Right lobe of liver (tissue), 6 donors: ENCODE measurements at regions not wholly inside any gene's neighbourhood (a gene's known extent, or its start where the extent isn't known, plus 50 kb on each side); places are given as distances from the start of the nearest gene placed in this dataset.

Source experiments
- ATAC-seq, 4 donors: fragments of 200-7000 bp; cut with Tn5 transposase; one replicate each; pipeline ENCODE4 v1.9.1; 2020; ENCODE audit warnings: mild to moderate bottlenecking in 4 of 4, moderate library complexity in 4 of 4
- DNase-seq, 3 donors: peaks; one replicate each; pipeline ENCODE4 v3.0.0-alpha.2; 2020
- H3K27ac ChIP-seq, 3 donors: fragments of 200-600 bp; one replicate each; pipeline ENCODE4 v1.8.0; 2022
- H3K27me3 ChIP-seq, 2 donors: fragments of 200-600 bp; one replicate each; pipeline ENCODE4 v1.8.0; 2022
- H3K36me3 ChIP-seq, 4 donors: fragments of 200-600 bp; sonication (generic) in 1 of 4; one replicate each; pipeline versions ENCODE4 v1.5.1 to v1.8.0; 2017 to 2022; ENCODE audit warnings: control low read depth in 1 of 4
- H3K4me1 ChIP-seq, 4 donors: fragments of 200-600 bp; sonication (generic) in 1 of 4; one replicate each; pipeline versions ENCODE4 v1.5.1 to v1.8.0; 2017 to 2022; ENCODE audit warnings: control low read depth in 1 of 4
- H3K4me3 ChIP-seq, 3 donors: fragments of 200-600 bp; one replicate each; pipeline ENCODE4 v1.8.0; 2022
- H3K9me3 ChIP-seq, 4 donors: fragments of 200-600 bp; sonication (generic) in 1 of 4; one replicate each; pipeline versions ENCODE4 v1.5.1 to v1.8.0; 2017 to 2022; ENCODE audit warnings: control low read depth in 1 of 4
- CTCF ChIP-seq, 4 donors: fragments of 200-600 bp in 3 of 4; fragments of 450-650 bp in 1 of 4; IDR thresholded peaks; one replicate each; pipeline versions ENCODE4 v1.5.1 to v1.8.0; 2016 to 2022; ENCODE audit warnings: antibody characterized with exemption in 4 of 4, mild to moderate bottlenecking in 2 of 4
- POLR2A ChIP-seq: fragments of 450-650 bp; IDR thresholded peaks from one replicate; pipeline ENCODE4 v1.6.1; 2017; ENCODE audit warnings: antibody characterized with exemption, mild to moderate bottlenecking
- WGBS: methylation state at CpG from one replicate; pipeline ENCODE4 v1.1.6; 2018; ENCODE audit warnings: low coverage, low lambda C conversion rate; ENCODE audit not compliant: insufficient coverage; ENCODE audit errors: missing lambda C conversion rate; 5-methylcytosine and 5-hydroxymethylcytosine counted together
- intact Hi-C, 2 donors: fragments of 100-400 bp; cut with DNase I; formaldehyde crosslinking; loops; one replicate each; pipeline versions ENCODE4 v1.11.2 to v1.14.1; 2022
- donor health status: DM: no; HTN: yes; CAD: no.
- donor health status: DM: no; HTN: no; CAD: no.
- donor health status: DM: no; HTN: no; CAD: no.
- donor health status: DM: no; HTN: yes; CAD: no.
- donor health status: DM: no; HTN: yes; CAD: no.

DNA sequence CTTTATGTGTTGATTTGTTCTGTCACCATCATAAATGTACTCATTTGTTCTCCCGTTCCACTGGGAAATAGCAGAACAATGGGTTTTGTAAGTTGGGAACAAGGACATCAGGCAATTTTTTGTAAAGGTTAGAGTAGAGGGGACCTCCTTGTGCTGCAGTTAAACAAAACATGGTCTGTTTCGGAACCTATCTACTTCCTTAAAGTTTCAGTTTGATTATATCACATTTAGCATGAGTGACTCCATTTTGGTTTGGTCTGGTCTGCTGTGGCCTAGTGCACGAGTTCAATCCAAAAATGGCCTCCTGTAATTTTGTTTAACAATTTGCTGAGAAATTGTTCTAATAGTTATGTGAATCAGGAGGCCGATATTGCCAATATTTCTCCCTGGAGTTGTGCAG lies 372.7 kb downstream of the NUAK1 start:
- DNase-seq (no peak), ATAC-seq (no peak)
- Histone ChIP-seq H3K36me3 (no peaks in the 10 kb centered on the region), H3K9me3 (no peaks in the 10 kb centered on the region), H3K4me1 (no peaks in the 10 kb centered on the region), H3K27ac (no peak overlapping the region), H3K4me3 (no peak overlapping the region), H3K27me3 (no peaks in the 10 kb centered on the region)
- 90% methylated on average over 4 of the region's 4 CpGs for WGBS
- no peak for TF ChIP-seq POLR2A
- no peak for TF ChIP-seq CTCF (IDR thresholded peaks at IDR 0.05)
- intact Hi-C loops = no loop called here

DNA sequence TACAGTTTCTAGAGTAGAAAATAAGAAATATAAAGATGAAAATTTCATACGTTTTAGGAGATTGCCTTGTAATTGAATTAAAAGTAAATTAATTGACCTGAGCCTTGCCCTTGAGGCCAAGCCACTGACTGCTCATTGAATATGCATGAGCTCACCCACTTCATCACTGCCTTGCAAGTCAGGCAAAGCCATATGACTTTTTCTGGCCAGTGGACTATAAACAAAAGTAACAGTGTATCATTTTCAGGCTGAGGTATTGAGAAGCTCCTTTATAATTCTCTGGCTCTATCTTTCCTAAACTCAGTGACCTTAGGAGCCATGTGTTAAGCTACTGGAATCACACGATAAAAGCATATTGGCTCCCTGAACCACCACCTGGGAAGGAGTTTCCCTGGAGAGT lies 369.3 kb downstream of the NUAK1 start:
- ATAC-seq (no peak), DNase-seq (no peak)
- H3K36me3 ChIP-seq = no peaks in the 10 kb centered on the region
- intact Hi-C loops = no loop called here
- TF ChIP-seq POLR2A = no peak
- TF ChIP-seq CTCF (IDR thresholded peaks at IDR 0.05) = no peak
- no peaks in the 10 kb centered on the region for H3K9me3 ChIP-seq
- no peaks in the 10 kb centered on the region for H3K27me3 ChIP-seq
- H3K4me3 ChIP-seq = no peak overlapping the region
- no peaks in the 10 kb centered on the region for H3K4me1 ChIP-seq
- no peak overlapping the region for H3K27ac ChIP-seq
- whole genome bisulfite sequencing = 59% methylated on average over 2 of the region's 2 CpGs

- no peaks in the 10 kb centered on the region for H3K9me3 ChIP-seq
- H3K27ac ChIP-seq = no peak overlapping the region
- H3K36me3 ChIP-seq = no peaks in the 10 kb centered on the region
- TF ChIP-seq CTCF (IDR thresholded peaks at IDR 0.05) (no peak), POLR2A (no peak)
- intact Hi-C loops = no loop called here
- no peak overlapping the region for H3K4me3 ChIP-seq
- no peaks in the 10 kb centered on the region for H3K27me3 ChIP-seq
- ATAC-seq = no peak
- H3K4me1 ChIP-seq = no peaks in the 10 kb centered on the region
- DNase-seq = no peak
- 68% methylated on average over 2 of the region's 2 CpGs for WGBS
Measured at GRCh38 chr12:105773471-105773870, 365.3 kb downstream of the NUAK1 start.

DNA sequence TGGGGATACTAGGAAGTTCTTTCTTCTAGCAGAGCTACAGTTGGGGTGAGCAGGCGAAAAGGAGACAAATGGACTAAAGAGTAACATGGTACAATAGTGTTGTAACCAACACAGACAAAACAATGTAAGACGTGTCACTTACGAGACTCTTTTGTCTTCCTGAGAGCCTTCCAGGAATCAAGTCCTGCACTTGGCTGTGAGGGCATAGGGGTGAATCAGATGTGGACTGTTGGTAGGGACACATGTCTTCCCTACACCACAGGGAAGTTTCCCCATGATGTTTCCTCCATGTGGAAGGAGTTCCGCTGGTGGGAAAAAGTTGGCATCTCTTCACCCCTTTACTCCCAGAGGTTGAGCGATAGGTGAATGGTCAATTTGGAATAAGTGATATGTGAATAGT lies 364.7 kb downstream of the NUAK1 start:
- H3K27me3 ChIP-seq = no peaks in the 10 kb centered on the region
- no peak for DNase-seq
- H3K4me3 ChIP-seq = no peak overlapping the region
- ATAC-seq = no peak
- no peaks in the 10 kb centered on the region for H3K4me1 ChIP-seq
- no peaks in the 10 kb centered on the region for H3K36me3 ChIP-seq
- no peak overlapping the region for H3K27ac ChIP-seq
- intact Hi-C loops = no loop called here
- no peaks in the 10 kb centered on the region for H3K9me3 ChIP-seq
- TF ChIP-seq POLR2A (no peak), CTCF (IDR thresholded peaks at IDR 0.05) (no peak)
- 69% methylated on average over 3 of the region's 5 CpGs for WGBS

DNA sequence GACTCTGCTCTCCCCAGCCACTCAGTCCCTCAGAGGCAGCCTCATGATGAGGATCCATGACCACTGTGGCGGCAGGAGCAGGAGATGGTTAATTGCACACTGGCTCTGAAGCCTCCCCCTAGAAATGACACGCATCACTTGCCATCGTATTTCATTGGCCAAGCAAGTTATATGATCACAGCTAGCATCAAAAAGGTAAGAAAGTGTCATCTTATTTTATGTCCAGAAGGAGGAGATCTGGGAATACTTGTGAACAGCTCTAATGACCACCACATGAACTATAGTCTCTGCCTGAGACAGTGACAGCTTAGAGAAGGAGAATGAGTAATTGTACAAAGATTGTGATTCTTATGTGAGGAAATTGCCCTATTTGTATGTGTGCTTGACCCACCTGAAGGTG lies 363.4 kb downstream of the NUAK1 start:
- DNase-seq (no peak), ATAC-seq (peak in 3 of 4 donors; percentile 29 to 51 (median 38))
- H3K27ac ChIP-seq = no peak overlapping the region
- H3K4me3 ChIP-seq = no peak overlapping the region
- no peaks in the 10 kb centered on the region for H3K36me3 ChIP-seq
- 56% methylated on average over 3 of the region's 3 CpGs for WGBS
- H3K9me3 ChIP-seq = no peaks in the 10 kb centered on the region
- intact Hi-C loops = no loop called here
- no peaks in the 10 kb centered on the region for H3K27me3 ChIP-seq
- no peaks in the 10 kb centered on the region for H3K4me1 ChIP-seq
- no peak for TF ChIP-seq CTCF (IDR thresholded peaks at IDR 0.05)
- no peak for TF ChIP-seq POLR2A
